Activated T-cell treated with anti-CD3 and anti-CD28 coated beads, Interleukin-2, amount 50 U/mL, for 24 hours (primary cell): ENCODE measurements at regions not wholly inside any gene's neighbourhood (a gene's known extent, or its start where the extent isn't known, plus 50 kb on each side); places are given as distances from the start of the nearest gene placed in this dataset.

Experiments used
- DNase-seq: peaks from one replicate; pipeline ENCODE4 v3.0.0-alpha.2; 2020
- H3K27ac Mint-ChIP-seq: 2 replicates; pipeline ENCODE4 v1.8.0; 2020; ENCODE audit warnings: mild to moderate bottlenecking, mixed read lengths
- H3K27me3 Mint-ChIP-seq: 2 replicates; pipeline ENCODE4 v1.8.0; 2020; ENCODE audit warnings: mixed read lengths
- H3K36me3 Mint-ChIP-seq: 2 replicates; pipeline ENCODE4 v1.8.0; 2020; ENCODE audit warnings: low read depth, mixed read lengths
- H3K4me1 Mint-ChIP-seq: 2 replicates; pipeline ENCODE4 v1.8.0; 2020; ENCODE audit warnings: low read depth, mixed read lengths
- H3K4me3 Mint-ChIP-seq: 2 replicates; pipeline ENCODE4 v1.8.0; 2020; ENCODE audit warnings: mild to moderate bottlenecking, moderate library complexity, mixed read lengths
- H3K9me3 Mint-ChIP-seq: 2 replicates; pipeline ENCODE4 v1.8.0; 2020; ENCODE audit warnings: mixed read lengths

DNA sequence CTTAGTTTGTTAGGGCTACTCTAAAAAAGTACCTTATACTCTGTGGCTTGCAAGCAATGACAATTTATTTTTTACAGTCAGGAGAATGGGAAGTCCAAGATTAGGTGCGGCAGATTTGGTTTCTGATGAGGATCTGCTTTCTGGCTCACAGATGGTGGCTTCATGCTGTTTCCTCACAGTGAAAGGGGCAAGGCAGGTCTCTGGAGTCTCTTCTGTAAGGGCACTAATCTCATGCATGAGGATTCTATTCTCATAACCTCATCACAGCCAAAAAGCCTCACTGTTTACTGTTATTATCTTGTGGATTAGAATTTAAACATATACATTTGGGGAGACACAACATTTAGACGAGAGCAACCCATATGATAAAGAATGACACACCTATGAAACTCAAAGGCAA is 1957.4 kb upstream of the SEL1L start:
- no peak overlapping the region for H3K4me3 Mint-ChIP-seq
- no peaks in the 10 kb centered on the region for H3K4me1 Mint-ChIP-seq
- H3K27me3 Mint-ChIP-seq = no peaks in the 10 kb centered on the region
- H3K36me3 Mint-ChIP-seq = no peaks in the 10 kb centered on the region
- peaks cover 17% of the 10 kb centered on the region for H3K9me3 Mint-ChIP-seq
- no peak overlapping the region for H3K27ac Mint-ChIP-seq
- DNase-seq = no peak

DNA sequence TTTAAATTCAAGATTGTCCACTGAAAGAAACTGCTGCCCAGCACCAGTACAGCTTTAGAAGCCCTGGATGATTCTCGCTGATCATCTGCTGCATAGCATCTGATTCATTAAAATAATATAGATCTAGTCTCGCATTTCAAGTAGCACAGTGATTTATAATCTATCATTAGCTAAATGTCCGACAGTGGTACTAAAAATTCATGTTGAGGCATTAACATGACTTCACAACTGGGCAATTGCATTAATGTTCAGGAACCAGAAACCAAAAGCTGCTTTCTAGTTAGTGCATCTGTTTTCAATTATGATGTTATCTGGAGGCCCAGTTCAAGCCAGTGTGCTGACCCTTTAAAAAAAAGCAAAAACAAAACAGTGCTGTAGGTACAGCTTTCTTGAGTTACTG is 1987.2 kb upstream of the SEL1L start:
- Mint-ChIP-seq H3K4me1 (no peaks in the 10 kb centered on the region), H3K27ac (no peak overlapping the region), H3K27me3 (no peaks in the 10 kb centered on the region), H3K9me3 (peaks cover 6% of the 10 kb centered on the region), H3K4me3 (no peak overlapping the region), H3K36me3 (no peaks in the 10 kb centered on the region)
- DNase-seq = no peak

DNA sequence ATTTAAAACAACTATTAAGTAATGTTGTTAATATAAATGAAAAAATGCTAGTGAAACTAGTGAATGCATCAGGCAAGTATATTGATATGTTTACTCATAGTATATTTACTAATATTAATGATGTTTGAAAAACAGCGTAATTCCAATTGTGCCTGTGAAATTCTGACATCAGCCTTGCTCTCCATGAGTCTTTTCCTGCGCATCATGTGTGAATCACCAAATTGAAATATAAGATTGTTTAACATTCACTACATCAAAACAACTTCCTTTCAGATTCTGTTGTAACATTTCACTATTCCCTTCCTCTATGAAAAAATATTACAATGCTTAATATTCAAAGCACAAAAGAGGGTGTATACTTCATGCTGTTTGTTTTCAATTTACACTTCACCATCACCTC is 1995.9 kb upstream of the SEL1L start:
- no peaks in the 10 kb centered on the region for H3K27me3 Mint-ChIP-seq
- no peak overlapping the region for H3K4me3 Mint-ChIP-seq
- no peak for DNase-seq
- peaks cover 27% of the 10 kb centered on the region for H3K9me3 Mint-ChIP-seq
- H3K27ac Mint-ChIP-seq = no peak overlapping the region
- H3K36me3 Mint-ChIP-seq = no peaks in the 10 kb centered on the region
- H3K4me1 Mint-ChIP-seq = no peaks in the 10 kb centered on the region

DNA sequence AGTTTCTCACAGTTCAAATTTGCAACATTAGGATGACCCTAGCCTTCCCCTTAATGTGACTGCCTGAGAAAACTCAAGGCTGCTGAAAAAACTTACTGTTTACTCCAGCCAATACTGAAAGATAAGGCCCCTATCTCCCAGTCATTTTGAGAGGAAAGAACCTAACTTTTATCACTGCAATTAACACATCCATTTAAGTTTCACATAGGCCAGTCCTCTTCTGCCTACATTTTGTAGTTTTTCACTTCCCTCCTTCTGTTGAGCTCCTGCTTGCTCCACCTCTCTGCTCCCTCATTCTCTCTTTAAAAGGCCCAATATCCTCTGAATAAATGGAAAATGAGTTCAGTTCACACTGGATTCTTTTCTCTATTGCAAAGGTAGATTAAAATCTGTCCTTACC is 1996.2 kb upstream of the FLRT2 start:
- Mint-ChIP-seq H3K9me3 (peaks cover 20% of the 10 kb centered on the region), H3K27ac (no peak overlapping the region), H3K4me3 (no peak overlapping the region), H3K4me1 (no peaks in the 10 kb centered on the region), H3K36me3 (no peaks in the 10 kb centered on the region), H3K27me3 (no peaks in the 10 kb centered on the region)
- DNase-seq = no peak

DNA sequence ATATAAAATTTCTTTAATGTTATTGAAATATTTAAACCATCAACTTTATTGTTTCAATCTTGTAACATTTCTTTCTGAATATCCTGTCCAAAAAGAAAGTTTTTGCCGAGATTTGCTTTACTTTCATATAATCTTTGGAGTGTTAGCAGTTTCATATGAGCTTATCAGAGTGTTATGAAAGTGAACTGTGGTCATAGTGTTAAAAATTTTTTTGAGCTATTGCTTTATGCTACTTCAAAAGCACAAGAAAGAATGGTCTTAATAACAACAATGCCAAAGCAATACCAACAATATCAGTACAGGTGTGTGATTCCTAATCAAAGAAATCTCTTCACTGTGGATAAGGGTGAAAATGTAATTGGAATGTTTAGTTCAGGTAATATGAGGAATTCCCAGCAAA is 1994.9 kb upstream of the FLRT2 start:
- Mint-ChIP-seq H3K36me3 (no peaks in the 10 kb centered on the region), H3K27me3 (no peaks in the 10 kb centered on the region), H3K27ac (no peak overlapping the region), H3K4me1 (no peaks in the 10 kb centered on the region), H3K4me3 (no peak overlapping the region), H3K9me3 (peaks cover 22% of the 10 kb centered on the region)
- DNase-seq = no peak

DNA sequence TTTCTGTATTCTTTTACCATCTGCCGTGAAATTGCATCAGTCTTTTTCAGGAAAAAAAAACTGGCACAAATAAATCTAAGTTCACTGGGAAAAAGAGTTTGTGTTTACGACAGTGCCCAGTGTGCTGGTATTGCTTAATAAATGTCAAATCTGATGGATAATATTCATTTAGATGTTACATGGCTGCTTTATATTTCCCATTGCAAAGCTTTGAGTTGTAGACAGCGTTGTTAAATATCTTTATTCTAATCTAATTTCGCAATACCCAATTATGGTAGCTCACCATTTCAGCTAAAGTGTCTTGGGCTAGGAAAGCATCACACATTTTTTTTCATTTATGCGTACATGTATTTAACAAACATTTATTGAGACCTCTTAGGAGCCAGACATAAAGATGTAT is 1994.5 kb upstream of the FLRT2 start:
- H3K27me3 Mint-ChIP-seq = no peaks in the 10 kb centered on the region

DNA sequence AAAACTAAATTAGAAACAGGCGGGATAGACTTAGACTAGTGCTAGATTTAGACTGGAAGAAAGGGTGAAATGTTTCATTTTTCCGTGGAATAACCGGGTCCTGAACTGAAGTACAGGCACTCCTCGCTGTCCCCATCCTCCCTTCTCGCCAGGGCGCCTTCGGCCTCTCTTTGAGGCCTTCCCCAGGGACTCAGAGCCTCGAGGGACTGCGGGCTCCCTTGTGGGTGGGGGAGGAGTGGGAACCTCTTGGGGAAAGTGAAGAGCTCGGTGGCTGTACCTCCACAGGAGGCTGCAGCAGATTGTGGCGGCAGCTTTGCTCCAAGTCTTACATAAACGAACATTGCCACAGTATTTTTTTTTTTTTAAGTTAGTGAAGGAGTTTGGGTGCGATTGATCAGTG is 1988.8 kb upstream of the FLRT2 start:
- Mint-ChIP-seq H3K27me3 (no peaks in the 10 kb centered on the region), H3K9me3 (peaks cover 20% of the 10 kb centered on the region), H3K36me3 (no peaks in the 10 kb centered on the region), H3K27ac (no peak overlapping the region), H3K4me1 (no peaks in the 10 kb centered on the region), H3K4me3 (no peak overlapping the region)
- no peak for DNase-seq

More for the DNA sequence above, 1994.5 kb upstream of the FLRT2 start:
- Mint-ChIP-seq H3K4me3 (no peak overlapping the region), H3K36me3 (no peaks in the 10 kb centered on the region), H3K4me1 (no peaks in the 10 kb centered on the region), H3K27ac (no peak overlapping the region), H3K9me3 (peaks cover 23% of the 10 kb centered on the region)
- no peak for DNase-seq

DNA sequence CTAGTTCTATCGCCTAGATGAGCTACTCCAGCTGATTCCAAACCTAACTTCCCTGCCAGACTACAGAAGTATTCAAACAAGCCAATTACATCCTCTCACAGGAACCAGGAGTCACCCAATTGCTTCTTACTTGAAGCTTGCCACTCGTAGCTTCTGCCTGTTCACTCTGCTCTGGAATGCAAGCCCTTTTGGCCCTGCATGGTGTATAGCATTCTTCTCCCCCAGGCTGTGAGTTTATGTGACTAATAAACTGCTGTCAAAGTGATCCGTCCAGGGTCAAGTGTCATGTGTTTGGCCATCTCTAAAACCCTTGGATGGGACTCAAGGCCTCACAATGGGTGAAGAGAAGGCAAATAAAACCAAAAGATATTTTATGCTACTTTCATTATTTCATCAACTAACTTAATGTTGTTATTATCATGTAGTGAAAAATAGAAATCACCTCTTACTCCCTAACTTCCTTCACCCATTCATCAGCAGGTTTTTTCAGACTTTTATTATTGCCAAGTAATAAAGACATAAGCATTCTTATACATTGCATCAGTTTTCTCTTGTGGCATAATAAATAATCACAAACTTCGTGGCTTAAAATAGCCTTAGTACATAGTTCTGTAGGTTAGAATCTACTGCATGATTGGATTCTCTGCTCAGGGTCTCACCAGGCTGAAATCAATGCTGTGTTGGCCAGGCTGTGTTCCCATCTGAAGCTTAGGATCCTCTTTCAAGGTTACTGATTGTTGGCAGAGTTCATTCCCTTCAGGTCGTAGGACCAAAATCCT is 1981.7 kb upstream of the FLRT2 start:
- Mint-ChIP-seq H3K27me3 (no peaks in the 10 kb centered on the region), H3K4me3 (no peak overlapping the region), H3K27ac (no peak overlapping the region), H3K36me3 (no peaks in the 10 kb centered on the region), H3K4me1 (no peaks in the 10 kb centered on the region), H3K9me3 (peaks cover 36% of the 10 kb centered on the region)
- DNase-seq = no peak

DNA sequence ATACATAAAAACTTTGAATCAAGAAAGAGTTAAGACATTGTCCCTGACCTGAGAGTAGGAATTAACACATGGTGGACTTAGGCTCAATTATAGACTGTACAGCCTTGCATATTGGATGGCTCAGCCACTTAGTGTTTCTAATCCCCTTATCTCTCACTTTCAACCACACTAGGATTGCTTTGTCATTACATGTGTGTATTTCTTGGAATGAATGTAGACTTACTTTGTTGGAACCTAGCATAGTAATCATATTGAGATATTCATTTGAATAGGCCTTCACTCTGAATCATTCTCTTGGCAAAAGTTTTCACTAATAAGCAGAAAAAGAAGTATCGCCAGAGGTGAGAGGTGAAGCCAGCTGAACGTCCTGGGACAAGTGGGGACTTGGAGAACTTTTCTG is 1973.9 kb upstream of the FLRT2 start:
- H3K4me3 Mint-ChIP-seq = no peak overlapping the region
- H3K27ac Mint-ChIP-seq = no peak overlapping the region
- H3K4me1 Mint-ChIP-seq = no peaks in the 10 kb centered on the region
- no peaks in the 10 kb centered on the region for H3K27me3 Mint-ChIP-seq
- no peaks in the 10 kb centered on the region for H3K36me3 Mint-ChIP-seq
- no peak for DNase-seq
- H3K9me3 Mint-ChIP-seq = peaks cover 13% of the 10 kb centered on the region

DNA sequence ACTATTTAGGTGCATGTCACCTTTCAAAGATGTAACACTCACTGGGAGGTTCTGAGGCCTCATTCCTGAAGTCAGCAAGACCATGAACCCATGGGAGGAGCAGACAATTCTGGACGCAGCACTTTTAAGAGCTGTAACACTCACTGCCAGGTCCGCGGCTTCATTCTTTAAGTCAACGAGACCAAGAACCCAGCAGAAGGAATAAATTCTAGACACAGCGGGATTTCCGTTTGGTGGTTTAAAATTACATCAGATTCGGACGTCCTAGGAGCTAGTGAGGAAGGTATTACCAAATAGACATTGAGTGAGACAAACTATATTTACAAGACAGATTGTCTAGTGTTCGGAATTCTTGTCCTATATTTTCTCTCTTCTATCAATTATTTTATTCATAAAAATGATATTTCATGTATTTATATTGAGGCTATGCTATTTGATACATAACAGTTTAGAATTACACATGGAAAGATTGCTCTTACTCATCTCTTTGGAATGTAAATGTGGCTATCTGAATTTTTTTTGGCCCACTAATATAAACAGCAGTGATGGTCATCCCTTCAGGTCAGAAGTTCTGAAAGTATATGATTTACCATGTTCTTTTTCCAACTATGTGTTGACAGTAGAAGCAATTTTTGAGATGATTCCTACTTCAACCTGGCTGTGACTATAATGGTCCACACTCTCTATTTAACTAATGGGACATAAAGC is 1973.0 kb upstream of the FLRT2 start:
- no peaks in the 10 kb centered on the region for H3K27me3 Mint-ChIP-seq
- no peaks in the 10 kb centered on the region for H3K36me3 Mint-ChIP-seq
- H3K9me3 Mint-ChIP-seq = peaks cover 10% of the 10 kb centered on the region
- H3K4me3 Mint-ChIP-seq = no peak overlapping the region
- H3K4me1 Mint-ChIP-seq = no peaks in the 10 kb centered on the region
- no peak for DNase-seq
- no peak overlapping the region for H3K27ac Mint-ChIP-seq

DNA sequence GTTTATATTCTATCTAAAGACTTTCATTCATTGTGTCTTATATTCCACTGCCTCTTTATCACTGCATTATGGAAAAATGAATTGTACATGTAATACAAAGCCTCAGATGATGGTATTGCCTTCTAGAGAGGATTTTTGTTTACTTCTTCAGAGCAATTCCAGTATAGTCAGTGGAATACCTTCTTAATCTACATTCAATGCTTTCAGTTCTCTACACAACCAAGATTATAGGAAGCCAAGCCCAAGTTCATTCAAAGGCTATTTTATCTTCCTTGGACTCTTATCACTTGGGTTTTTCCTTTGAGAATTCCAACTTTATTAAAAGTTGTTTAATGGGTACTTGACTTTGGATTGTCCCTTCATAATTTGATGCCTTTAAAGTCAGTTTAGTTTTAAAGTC is 1971.0 kb upstream of the FLRT2 start:
- no peak overlapping the region for H3K4me3 Mint-ChIP-seq

DNA sequence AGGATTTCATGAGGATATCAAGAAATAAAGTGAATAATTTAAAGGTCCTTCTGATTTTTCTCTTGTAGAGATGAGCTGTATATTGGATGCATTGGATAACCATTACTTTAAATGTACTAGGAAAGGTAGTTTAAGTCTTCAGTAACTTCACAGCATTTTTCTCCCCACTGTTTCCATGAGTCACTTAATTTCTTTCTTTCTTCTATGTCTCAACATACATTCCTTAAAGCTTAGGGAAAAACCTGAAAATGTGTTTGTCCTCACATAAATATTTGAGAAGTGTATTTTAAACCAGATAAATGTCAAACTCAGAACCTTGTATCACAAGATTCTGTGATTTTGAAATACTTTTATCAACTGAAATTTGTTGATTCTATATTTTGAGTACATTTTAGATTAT is 1970.2 kb upstream of the FLRT2 start:
- H3K4me1 Mint-ChIP-seq = no peaks in the 10 kb centered on the region
- DNase-seq = no peak
- H3K27me3 Mint-ChIP-seq = no peaks in the 10 kb centered on the region
- no peak overlapping the region for H3K27ac Mint-ChIP-seq
- H3K36me3 Mint-ChIP-seq = no peaks in the 10 kb centered on the region
- H3K4me3 Mint-ChIP-seq = no peak overlapping the region
- H3K9me3 Mint-ChIP-seq = peaks cover 15% of the 10 kb centered on the region

More for the DNA sequence above, 1971.0 kb upstream of the FLRT2 start:
- Mint-ChIP-seq H3K9me3 (peaks cover 12% of the 10 kb centered on the region), H3K36me3 (no peaks in the 10 kb centered on the region), H3K27me3 (no peaks in the 10 kb centered on the region), H3K4me1 (no peaks in the 10 kb centered on the region), H3K27ac (no peak overlapping the region)
- no peak for DNase-seq

DNA sequence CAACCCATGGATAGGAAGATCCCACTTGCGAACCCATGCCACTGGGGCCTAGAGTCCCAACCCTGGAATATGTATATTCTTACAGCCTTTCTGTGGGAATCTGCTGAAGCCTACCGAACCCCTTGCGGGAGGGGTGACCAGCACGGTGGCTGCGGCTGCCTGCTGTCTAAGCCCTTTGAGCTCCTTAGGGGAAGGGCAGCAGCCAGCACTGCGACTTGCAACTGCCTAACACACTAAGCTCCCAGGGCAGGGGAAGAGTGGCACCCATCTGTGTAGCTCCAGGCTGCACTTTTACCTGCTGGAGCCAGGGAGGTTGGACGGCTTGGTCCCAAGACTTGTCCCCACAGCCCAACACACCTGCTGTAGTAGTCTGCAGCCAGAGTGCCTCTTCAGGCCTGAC is 1968.7 kb upstream of the FLRT2 start:
- no peaks in the 10 kb centered on the region for H3K27me3 Mint-ChIP-seq
- no peaks in the 10 kb centered on the region for H3K4me1 Mint-ChIP-seq
- H3K27ac Mint-ChIP-seq = no peak overlapping the region
- no peak for DNase-seq
- no peaks in the 10 kb centered on the region for H3K36me3 Mint-ChIP-seq
- H3K9me3 Mint-ChIP-seq = peaks cover 16% of the 10 kb centered on the region
- no peak overlapping the region for H3K4me3 Mint-ChIP-seq

DNA sequence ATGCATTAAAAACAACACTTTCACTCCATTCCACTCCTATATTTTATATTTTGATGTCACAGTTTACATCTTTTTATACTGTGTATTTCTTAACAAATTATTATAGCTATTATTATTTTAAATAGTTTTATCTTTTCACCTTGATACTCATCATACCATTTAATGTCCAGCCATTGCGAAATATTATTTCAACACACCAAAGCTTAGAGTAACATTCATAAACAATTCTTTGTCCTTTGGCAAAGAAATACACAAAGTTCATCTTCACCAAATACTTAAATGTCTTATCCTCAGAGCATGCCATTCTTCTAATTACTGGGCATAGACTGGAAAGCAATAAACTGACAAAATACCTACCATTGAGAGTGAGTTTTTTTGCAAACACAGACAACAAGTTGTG is 1963.4 kb upstream of the FLRT2 start:
- no peak overlapping the region for H3K27ac Mint-ChIP-seq
- H3K27me3 Mint-ChIP-seq = no peaks in the 10 kb centered on the region
- no peak for DNase-seq
- H3K4me3 Mint-ChIP-seq = no peak overlapping the region
- no peaks in the 10 kb centered on the region for H3K36me3 Mint-ChIP-seq
- H3K9me3 Mint-ChIP-seq = peaks cover 20% of the 10 kb centered on the region
- H3K4me1 Mint-ChIP-seq = no peaks in the 10 kb centered on the region

DNA sequence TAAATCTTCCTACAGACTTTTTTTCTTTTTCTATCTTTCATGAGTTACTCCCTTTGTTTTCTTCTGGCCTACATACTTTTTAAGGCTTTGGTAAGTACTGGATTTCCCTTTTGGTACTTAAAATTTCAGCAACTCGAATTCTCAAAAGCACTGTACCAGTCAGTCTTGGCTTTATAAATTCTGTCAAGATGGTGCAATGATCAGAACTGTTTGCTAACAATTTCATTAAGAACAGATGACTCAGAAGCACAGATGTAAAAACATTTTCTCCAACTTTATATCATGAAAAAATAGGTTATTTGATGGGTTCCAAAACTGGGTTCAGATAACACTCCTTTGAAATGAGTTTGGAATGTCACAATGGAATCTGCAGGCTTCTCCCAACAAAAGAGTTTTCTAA is 1961.8 kb upstream of the FLRT2 start:
- DNase-seq = no peak
- no peak overlapping the region for H3K4me3 Mint-ChIP-seq
- H3K27me3 Mint-ChIP-seq = no peaks in the 10 kb centered on the region
- H3K36me3 Mint-ChIP-seq = no peaks in the 10 kb centered on the region
- H3K4me1 Mint-ChIP-seq = no peaks in the 10 kb centered on the region
- H3K27ac Mint-ChIP-seq = no peak overlapping the region
- peaks cover 20% of the 10 kb centered on the region for H3K9me3 Mint-ChIP-seq
